ENCODE measurements at regions not wholly inside any gene's neighbourhood (a gene's known extent, or its start where the extent isn't known, plus 50 kb on each side); places are given as distances from the start of the nearest gene placed in this dataset.

DNA sequence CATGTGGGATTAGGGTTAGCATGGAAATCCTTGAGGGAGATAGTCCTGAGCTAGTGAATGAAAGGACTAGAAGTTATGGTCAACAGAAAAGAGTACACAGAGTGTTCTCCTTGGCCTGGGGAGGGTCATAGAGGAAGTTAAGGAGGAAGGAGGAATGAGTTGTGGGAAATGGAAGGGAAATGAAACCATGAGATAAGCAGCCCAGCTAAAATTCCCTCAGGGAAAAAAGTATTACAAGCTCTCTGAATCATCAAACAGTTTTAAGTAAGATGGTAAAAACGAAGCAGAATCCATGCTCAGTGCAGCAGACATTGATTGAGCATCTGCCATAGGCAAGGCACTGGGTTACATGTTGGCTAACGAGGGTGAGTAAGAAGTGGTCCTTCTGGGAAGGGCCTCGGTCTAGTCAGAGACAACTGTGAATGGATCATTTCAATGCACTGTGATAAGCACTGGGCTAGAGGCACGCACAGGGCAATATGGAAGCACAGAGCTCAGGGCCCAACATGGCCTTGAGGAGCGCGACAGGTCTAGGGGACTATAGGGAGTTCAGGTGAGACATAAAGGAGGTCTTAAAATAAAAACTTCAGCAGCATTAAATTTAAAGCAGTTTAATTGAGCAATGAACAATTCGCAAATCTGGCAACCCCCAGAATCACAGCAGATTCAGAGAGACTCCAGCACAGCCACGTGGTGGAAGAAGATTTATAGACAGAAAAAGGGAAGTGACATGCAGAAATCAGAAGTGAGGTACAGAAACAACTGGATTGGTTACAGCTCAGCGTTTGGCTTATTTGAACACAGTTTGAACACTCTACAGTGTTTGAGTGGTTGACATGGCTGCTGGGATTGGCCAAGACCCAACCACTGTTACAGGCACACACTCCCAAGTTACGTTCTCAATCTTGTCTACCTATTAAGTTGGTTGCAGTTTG, 219.5 kb downstream of the HLX start:
- H3K9ac ChIP-seq (ENCODE audit: low read length): no peak overlapping the region
- no peak for TF ChIP-seq EZH2 (IDR thresholded peaks at IDR 0.05; ENCODE audit: borderline replicate concordance, insufficient read depth, low read depth, low read length, poor library complexity, severe bottlenecking)
- TF ChIP-seq, protein P1, sequence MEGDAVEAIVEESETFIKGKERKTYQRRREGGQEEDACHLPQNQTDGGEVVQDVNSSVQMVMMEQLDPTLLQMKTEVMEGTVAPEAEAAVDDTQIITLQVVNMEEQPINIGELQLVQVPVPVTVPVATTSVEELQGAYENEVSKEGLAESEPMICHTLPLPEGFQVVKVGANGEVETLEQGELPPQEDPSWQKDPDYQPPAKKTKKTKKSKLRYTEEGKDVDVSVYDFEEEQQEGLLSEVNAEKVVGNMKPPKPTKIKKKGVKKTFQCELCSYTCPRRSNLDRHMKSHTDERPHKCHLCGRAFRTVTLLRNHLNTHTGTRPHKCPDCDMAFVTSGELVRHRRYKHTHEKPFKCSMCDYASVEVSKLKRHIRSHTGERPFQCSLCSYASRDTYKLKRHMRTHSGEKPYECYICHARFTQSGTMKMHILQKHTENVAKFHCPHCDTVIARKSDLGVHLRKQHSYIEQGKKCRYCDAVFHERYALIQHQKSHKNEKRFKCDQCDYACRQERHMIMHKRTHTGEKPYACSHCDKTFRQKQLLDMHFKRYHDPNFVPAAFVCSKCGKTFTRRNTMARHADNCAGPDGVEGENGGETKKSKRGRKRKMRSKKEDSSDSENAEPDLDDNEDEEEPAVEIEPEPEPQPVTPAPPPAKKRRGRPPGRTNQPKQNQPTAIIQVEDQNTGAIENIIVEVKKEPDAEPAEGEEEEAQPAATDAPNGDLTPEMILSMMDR (IDR thresholded peaks at IDR 0.05): peak; percentile 19
- peak; percentile 53 for ATAC-seq (ENCODE audit: low read depth)
- intact Hi-C loops (cut with micrococcal nuclease): loop anchor here (1.0 to 5.0 kb wide), 5 partner anchors 29 to 224 kb away; no protein-coding TSS in a partner anchor
- H3K27me3 ChIP-seq (replicated peaks in 1 of 4; ENCODE audit: control extremely low read depth in 1 of 4, control insufficient read depth in 3 of 4, insufficient read depth in 4 of 4, low read length in 3 of 4): no peaks in the 10 kb centered on the region
- ChIA-PET CTCF (interaction anchor here (0.8 to 3.9 kb wide), 26 partner anchors 11 to 642 kb away, joined by 3 to 43 read pairs (median 4); partner anchors contain the start of gene HLX), POLR2A (no interaction called here)
- Mint-ChIP-seq H3K27me3 (no peaks in the 10 kb centered on the region), H3K4me3 (no peak overlapping the region), H3K4me1 (peaks cover 25% of the 10 kb centered on the region), H3K27ac (peak overlapping the region; percentile 59), H3K9me3 (ENCODE audit: insufficient read depth) (no peaks in the 10 kb centered on the region)
- H3K27ac ChIP-seq (ENCODE audit: low read length in 2 of 2): no peak overlapping the region
- peak overlapping the region; percentile 44 for H2AFZ ChIP-seq (ENCODE audit: insufficient read depth, low read depth, low read length, poor library complexity, severe bottlenecking)
- H3K4me2 ChIP-seq (replicated peaks; ENCODE audit: low read depth, low read length, poor library complexity, severe bottlenecking): peak overlapping the region; percentile 53
- H3K79me2 ChIP-seq (ENCODE audit: control insufficient read depth, insufficient read depth, low read length): no peaks in the 10 kb centered on the region
- peaks cover 17 to 19% of the 10 kb centered on the region in 2 donors for H3K4me1 ChIP-seq (ENCODE audit: control insufficient read depth in 2 of 2, insufficient read depth in 2 of 2, low read length in 2 of 2)
- peak; percentile 63 for DNase-seq
- H3K4me3 ChIP-seq (ENCODE audit: control extremely low read depth in 1 of 5, extremely low read depth in 1 of 5, insufficient read depth in 1 of 5, low read depth in 2 of 5, low read length in 4 of 5): peak overlapping the region in 1 of 5 experiments; percentile 21
- WGBS (ENCODE audit: insufficient coverage): 65% methylated on average over 4 of the region's 10 CpGs
- H3K36me3 ChIP-seq (replicated peaks in 1 of 2; ENCODE audit: control extremely low read depth in 1 of 2, control insufficient read depth in 1 of 2, extremely low read depth in 1 of 2, insufficient read depth in 2 of 2, low read length in 1 of 2): no peaks in the 10 kb centered on the region
- H3K9me3 ChIP-seq (ENCODE audit: control extremely low read depth in 1 of 3, control insufficient read depth in 2 of 3, insufficient read depth in 1 of 3, low read length in 2 of 3): no peaks in the 10 kb centered on the region
- H4K20me1 ChIP-seq (ENCODE audit: control insufficient read depth, insufficient read depth, low read length, poor library complexity, severe bottlenecking): no peaks in the 10 kb centered on the region

Data from B cell (primary cell).